GM20000 (cell line): ENCODE measurements at regions not wholly inside any gene's neighbourhood (a gene's known extent, or its start where the extent isn't known, plus 50 kb on each side); places are given as distances from the start of the nearest gene placed in this dataset.

Experiments
- DNase-seq: peaks from one replicate; pipeline ENCODE4 v3.0.0; 2012; ENCODE audit warnings: low spot score
- TF ChIP-seq, protein P1 (sequence below): IDR thresholded peaks from 2 replicates; pipeline ENCODE4 v1.5.1; 2012; ENCODE audit warnings: mild to moderate bottlenecking, control low read depth; ENCODE audit errors: extremely low read depth, missing control alignments

- TF ChIP-seq, protein P1, sequence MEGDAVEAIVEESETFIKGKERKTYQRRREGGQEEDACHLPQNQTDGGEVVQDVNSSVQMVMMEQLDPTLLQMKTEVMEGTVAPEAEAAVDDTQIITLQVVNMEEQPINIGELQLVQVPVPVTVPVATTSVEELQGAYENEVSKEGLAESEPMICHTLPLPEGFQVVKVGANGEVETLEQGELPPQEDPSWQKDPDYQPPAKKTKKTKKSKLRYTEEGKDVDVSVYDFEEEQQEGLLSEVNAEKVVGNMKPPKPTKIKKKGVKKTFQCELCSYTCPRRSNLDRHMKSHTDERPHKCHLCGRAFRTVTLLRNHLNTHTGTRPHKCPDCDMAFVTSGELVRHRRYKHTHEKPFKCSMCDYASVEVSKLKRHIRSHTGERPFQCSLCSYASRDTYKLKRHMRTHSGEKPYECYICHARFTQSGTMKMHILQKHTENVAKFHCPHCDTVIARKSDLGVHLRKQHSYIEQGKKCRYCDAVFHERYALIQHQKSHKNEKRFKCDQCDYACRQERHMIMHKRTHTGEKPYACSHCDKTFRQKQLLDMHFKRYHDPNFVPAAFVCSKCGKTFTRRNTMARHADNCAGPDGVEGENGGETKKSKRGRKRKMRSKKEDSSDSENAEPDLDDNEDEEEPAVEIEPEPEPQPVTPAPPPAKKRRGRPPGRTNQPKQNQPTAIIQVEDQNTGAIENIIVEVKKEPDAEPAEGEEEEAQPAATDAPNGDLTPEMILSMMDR, result no peak
- DNase-seq, result no peak
Measured at GRCh38 chr7:159280008-159280407, 135.3 kb upstream of the VIPR2 start.

DNA sequence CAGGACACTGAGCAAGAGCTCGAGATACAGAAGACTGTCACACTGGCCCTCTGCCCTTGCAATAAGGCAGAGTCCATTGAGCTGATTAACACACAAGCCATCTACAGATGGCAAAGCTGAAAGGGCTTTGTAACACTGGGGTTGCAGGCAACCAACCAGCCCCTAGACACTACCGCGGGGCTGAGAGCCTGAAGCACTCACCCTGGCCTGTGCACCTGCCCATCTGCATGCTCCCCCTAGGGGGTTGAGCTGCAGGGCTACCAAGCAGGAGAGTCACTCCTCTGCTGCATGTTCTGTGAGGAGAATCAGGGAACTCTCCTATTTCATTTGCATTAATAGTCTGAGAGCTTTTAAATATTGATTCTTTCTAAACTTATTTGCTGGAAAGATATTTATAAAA lies 128.1 kb upstream of the VIPR2 start:
- DNase-seq, result no peak
- TF ChIP-seq, protein P1, result no peak

GRCh38 chr7:159271781-159272180 lies 127.1 kb upstream of the VIPR2 start:
- TF ChIP-seq, protein P1, result no peak
- no peak for DNase-seq

DNA sequence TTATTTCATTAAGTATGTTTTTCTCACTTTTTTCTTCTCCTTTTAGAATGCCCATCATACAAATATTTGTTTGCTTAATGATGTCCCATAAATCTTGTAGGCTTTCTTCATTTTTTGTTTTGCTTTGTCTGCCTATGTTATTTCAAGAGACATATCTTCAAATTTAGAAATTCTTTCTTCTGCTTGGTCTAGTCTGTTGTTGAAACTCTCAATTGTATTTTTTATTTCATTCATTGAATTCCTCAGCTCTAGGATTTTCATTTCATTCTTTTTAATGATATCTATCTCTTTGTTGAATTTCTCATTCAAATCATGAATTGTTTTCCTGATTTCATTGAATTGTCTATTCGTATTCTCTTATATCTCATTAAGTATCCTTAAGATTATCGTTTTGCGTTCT lies 125.1 kb upstream of the VIPR2 start:
- no peak for DNase-seq
- TF ChIP-seq, protein P1, result no peak

DNA sequence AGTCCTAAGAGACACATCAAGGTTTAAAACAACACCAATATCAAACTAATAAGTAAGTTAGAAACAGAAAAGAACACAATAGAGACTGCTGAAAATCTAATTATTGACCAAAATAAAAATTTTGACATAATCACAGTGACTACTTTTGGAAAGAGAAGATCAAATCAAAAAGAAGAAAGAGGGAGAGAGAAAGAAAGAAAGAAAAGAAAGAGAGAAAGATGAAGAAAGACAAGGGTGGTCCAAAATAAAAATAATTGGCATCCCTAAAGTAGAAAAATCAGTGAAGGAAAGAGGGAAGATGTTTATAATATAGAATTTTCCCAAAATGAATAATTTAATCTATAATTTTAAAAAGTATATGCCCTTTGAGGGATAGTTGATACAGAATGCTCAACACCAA lies 118.8 kb upstream of the VIPR2 start:
- TF ChIP-seq, protein P1, result no peak
- DNase-seq, result no peak

- TF ChIP-seq, protein P1, result no peak
- DNase-seq, result no peak
Measured at GRCh38 chr7:159253657-159254056, 109.0 kb upstream of the VIPR2 start.

- TF ChIP-seq, protein P1, result no peak
- no peak for DNase-seq
Measured at GRCh38 chr7:159250471-159250870, 105.8 kb upstream of the VIPR2 start.
